GM21447 (cell line): ENCODE measurements at regions not wholly inside any gene's neighbourhood (a gene's known extent, or its start where the extent isn't known, plus 50 kb on each side); places are given as distances from the start of the nearest gene placed in this dataset.

Experiments used
- ATAC-seq: cut with Tn5 transposase; IDR thresholded peaks from one replicate; pipeline ENCODE4 v1.9.1; 2021; ENCODE audit not compliant: unreplicated experiment

- ATAC-seq = no peak
Measured at GRCh38 chr6:2384528-2384927, 139.1 kb upstream of the GMDS start.

DNA sequence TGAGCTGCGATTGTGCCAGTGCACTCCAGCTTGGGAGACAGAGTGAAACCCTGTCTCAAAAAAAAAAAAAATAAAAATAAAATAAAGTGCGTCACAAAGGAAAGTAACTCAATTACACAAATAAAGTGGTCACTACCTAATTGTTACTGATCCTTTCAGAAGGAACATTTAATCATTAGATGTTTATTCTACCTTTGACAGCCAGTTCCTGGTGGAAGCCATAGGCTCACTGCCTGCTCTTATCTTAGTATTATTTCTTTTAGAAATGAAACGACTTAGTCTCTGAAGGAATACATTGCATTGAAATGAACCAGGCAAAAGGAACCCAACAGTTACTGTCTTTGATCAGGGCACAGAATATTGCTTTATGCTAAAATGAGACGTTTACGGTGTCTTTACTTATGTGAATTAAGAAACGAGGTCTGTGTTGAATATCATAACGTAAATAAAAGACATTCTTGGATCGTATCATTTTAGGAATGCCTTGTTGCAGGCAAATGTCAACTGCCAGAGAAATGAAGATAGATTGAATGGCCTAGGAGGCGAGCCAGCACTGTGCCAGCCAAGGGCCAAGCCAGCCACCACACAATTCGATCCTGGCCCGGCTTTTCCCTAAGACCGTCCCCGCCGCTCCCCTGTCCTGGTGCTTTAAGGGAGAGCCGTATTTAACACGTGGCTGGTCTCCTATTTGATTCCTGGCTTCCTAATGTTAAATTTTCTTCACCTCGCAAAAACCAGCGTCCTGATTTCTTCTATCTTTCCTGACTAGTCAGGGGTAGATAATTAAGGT, 136.7 kb upstream of the GMDS start:
- ATAC-seq = no peak

DNA sequence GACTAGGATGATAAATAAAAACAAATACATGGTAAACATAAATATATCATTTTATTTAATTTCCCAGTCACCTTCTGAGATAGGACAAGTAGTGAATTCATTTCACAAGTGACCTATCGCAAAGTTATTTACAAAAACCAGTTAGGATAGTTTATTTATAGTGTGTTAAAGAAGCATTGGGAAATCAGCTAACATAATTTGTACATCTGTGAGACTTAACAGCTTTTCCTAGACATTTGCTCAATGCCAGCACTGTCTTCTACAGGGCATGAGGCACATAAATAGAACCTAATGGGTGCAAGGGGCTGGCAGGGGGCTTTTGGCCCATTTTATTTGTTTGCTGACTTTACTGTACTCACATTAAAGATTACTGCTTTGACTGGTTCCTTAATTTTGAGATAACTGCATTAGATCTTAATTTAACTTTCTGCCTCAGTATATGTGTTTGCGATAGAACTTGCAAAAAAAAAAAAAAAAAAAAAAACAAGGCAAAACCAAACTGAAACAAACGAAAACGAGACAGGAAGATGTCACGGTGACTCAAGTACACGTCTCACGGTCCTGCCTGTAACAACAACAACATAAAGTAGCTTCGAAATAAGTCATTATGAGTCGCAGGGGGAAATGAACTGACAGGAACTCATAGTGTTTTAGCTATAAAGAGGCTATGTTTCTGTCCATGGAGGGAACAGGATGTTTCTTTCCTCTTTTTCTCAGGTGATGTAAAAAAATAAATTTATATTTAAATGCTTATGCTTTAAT, 133.7 kb upstream of the GMDS start:
- no peak for ATAC-seq

GRCh38 chr6:2378046-2378657, 132.7 kb upstream of the GMDS start:
- ATAC-seq = no peak

GRCh38 chr6:2376429-2377355, 131.3 kb upstream of the GMDS start:
- no peak for ATAC-seq

GRCh38 chr6:2375443-2375842, 130.0 kb upstream of the GMDS start:
- ATAC-seq = no peak

DNA sequence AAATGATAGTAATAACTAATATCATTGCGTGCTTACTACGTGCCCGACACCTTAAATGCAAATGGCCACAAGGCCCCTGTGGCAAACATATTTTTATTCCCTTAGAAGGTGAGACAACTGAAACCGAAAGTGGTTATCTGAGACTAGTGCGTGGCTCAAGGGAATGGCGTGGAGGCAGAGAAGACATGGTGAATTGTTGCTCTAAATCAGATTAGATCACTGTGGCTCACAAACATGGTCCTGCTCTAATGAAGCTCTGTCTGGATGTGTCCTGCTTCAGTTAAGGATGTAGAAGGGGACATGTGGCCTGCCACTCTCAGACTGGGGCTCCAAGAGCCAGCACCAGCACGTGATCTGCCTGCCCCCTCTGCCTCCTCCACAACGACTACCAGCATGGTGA, 124.2 kb upstream of the GMDS start:
- ATAC-seq = no peak

GRCh38 chr6:2363211-2363610, 117.8 kb upstream of the GMDS start:
- ATAC-seq = no peak

GRCh38 chr6:2361195-2361594, 115.8 kb upstream of the GMDS start:
- ATAC-seq = no peak

GRCh38 chr6:2360716-2361115, 115.3 kb upstream of the GMDS start:
- ATAC-seq = no peak

DNA sequence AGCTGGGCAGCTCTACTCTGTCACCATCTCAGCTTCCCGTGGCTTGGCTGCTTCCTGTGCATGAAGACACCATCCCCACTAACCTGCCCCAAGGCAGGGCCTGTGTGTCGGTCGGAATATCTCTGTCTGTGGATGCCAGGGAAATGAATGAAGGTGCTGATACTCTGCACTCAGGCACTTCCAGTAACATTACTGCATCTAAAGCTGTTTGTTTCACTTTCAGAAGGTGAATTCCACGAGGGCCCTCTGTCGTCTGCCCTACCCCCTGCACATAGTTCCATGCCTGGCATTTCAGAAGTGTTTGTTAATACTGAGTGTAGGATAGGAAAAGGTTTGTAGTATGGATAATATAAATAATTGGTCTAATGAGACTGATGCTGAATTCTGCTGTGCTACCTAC, 114.7 kb upstream of the GMDS start:
- no peak for ATAC-seq

DNA sequence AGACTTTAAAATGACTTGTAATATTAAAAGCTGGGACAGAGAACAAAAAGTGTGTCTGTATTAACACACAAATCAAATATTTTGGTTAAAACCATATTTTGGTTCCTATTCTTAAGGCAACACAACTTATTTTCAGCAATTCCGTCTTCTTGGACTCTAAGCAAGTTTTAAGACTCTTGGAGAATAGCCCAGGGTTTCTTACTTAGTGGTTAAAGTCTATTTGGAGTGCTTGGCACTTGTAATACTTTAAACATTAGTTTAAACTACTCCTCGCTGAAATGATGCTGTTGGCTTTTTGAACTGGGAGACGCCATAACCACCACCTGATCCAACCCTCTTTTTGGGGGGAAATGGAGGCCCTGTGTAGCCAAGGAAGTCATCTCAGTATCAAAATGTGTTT, 109.7 kb upstream of the GMDS start:
- ATAC-seq = no peak

DNA sequence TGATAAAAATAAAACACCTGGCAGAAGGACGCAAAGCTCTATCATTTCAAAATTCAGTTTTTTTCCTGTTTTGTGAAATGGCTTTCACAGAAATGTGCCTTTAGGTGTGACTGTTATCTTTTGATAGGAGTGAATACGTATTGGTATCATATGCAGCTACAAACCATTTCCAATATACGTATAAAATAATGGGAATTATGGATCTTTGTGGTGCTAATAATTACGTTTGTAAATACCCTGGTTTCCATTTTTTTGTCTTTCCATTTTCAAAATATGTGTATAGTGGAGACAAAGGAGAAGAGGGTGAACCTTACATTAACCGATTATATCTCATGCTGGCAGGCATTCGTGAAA, 108.7 kb upstream of the GMDS start:
- no peak for ATAC-seq

DNA sequence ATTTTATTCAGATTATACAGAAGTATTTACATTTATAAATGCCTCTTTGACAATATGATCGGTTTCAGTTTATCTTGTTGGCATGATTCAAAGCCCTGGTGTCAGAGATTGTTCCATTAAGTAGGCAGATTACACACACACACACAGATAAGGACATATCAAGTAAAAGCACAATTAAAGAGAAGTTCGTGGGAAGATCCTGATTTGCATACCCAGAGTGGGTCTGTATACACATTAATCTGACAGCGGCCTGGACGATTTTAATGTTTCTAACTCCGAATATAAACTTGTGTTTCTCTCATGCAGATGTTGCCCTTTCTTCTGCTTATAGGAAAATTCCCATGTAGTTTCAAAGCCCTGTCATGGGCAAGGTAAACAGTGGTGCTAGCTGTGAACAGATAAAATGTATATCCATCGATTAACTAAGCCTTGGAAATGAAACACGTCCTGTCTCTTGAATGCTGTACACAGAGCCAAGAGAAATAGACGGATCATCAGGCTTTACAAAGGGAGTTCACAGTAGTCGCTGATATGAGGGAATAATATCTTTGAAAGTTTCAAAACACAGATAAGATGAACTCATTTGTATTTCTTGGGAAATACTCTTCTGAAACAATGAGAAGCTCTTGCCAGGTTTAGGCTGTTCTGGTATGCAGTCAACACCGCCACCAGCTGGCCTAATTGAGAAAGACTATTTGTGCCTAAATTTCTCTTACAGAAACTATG, 108.2 kb upstream of the GMDS start:
- ATAC-seq = no peak

- no peak for ATAC-seq
Measured at GRCh38 chr6:2351807-2352431, 106.5 kb upstream of the GMDS start.

DNA sequence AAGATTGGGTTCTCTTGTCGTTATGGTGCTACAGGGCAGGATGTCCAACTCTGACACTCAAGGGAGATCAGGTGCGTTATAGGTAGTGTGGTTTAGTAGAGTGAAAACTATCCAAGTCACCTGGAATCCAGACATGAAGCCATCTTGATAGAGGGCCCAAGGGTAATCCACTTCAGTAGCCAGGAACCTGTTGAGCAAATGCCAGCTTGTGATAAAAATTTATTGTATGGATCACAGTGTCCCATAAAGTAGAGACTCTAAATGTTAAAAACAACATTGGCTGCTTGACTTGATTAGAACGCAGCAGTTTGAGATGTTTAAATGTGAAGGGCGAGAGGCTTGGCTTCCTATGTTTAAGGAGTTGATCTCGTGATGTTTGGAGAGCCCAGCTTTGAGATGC, 105.7 kb upstream of the GMDS start:
- no peak for ATAC-seq

DNA sequence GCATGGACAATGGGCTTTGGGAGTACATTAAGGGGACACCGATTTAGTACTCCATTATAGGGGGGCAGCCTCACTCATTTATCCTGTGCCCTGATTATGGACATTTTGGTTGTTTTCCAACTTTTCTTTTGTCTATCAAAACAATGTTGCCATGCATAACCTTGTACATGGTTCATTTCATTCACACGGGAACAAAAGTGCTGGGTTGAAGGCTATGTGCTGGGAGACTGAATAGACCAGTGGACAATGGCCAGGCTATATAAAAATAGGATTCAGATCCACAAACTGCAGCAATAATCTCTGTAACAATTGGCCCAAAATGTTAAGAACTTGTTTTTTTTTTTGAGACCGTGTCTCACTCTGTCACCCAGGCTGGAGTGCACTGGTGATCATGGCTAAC, 100.7 kb upstream of the GMDS start:
- no peak for ATAC-seq

DNA sequence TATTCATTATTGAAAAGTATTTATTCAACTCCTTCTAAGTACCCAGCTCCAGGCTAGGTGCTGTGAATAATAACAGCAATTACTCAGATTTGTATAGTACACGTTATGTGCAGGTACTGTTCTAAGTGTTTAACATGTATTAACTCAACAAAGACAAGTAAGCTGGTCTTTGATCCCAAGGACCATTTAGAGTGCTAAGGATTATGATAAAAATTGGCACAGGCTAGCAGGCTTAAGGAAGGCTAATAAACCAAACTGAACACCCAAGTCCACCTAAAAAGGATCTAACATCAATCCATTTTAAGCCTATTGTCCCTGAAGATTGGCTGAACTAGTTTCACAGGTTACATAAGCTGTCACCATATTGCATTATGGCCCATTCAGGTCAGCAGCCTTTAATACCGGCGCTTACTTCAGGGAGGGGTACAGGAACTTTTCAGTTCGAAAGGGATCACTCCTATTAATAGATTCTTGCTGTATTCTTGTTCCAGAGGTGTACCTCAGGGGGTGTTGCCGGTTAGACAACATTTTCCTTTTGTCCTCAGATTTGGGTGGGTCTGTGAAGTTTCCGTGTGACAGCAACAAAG, 99.0 kb upstream of the GMDS start:
- ATAC-seq = no peak

DNA sequence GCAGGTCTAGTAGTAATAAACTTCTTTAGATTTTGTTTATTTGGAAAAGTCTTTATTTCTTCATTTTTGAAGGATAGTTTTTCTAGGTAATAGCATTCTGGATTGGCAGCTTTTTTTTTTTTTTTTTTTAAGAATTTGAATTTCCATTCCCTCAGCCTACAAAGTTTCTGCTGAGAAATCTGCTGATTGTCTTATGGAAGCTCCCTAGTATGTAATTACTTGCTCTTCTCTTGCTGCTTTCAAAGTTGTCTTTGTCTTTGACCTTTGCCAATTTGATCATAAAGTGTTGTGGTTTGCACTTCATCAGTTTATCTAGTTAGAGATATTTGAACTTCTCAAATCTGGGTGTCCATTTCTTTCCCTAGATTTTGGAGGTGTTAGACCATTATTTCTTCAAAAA, 82.2 kb upstream of the GMDS start:
- no peak for ATAC-seq
